ENCODE measurements at regions not wholly inside any gene's neighbourhood (a gene's known extent, or its start where the extent isn't known, plus 50 kb on each side); places are given as distances from the start of the nearest gene placed in this dataset.

DNA sequence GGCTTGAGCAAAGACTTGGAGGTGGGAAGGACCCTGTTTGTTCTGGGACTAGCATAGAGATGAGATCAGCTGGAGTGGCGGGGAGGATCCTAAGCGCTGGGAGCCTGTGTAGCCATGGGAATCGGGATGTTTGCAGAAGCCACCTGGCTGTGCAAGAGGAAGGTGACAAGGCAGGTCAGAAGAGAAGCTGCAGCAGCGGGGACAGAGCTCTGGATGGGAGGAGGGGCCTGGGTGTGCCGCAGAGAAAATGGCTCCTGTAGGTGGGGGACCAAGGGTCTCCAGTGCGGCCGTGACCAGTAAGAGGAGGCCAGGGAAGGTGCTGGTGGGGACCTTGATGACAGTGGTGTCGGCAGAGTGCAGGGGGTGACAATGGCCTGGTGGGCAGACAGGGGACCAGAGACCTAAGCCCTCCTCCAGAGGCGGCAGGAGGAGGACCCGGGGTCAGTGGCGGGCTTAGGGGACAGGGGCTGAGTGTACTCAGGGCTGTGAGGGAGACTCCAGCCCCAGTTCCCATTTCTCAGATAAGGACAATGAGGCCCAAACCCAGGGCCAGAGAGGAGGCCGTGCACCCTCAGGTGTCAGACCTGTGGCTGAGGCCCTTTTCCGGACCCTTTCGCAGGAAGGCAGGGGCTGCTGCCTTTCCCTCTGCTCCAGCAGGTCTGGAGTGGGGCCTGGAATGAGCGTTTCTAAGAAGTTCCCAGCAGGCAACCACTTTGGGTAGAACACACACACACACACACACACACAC, 206.6 kb upstream of the RTL1 start:
- ATAC-seq (no peak), DNase-seq (ENCODE audit: low spot score) (no peak)
- intact Hi-C loops (cut with DNase I) = no loop called here

DNA sequence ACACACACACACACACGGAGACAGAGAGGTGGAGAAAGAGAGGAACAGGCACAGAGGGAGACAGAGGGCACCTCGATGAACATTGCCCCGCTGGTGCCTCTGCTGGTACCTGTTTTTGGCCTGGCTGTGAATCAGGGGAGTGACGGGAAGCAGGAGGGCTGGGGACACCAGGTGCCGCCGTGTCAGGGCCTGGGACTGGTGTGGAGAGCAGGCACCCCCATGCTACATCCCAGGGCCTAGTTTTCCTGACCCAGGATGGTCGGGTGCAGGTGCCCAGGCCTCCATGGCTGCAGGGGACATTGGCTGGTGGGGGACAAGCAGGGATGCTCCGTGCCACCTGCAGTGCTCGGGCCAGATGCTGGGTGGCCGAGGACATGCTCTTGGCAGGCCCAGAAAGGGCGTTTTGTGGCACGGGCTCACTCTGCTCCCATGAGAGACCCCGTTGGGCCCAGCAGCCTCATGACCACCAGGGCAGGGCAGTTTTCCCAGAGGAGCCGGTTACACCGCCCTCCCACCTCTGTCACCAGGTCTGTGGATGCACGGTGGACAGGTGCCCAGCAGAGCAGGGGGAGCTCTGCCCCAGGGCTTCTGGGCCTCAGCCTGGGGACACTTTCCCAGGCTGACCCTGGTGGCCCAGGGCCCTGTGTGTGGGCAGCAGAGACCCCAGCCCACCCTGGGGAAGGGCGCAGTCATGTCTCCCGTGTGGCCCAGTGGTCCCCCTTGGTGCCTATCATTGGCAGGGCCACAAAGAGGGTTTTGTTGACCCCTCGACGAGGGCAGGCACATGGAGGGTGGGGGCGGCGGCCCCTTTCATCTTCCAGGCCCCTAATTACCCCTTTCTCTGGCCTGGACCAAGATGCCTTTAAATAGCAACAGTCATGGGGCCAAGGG, 207.5 kb upstream of the RTL1 start:
- intact Hi-C loops (cut with DNase I) = no loop called here
- ATAC-seq (no peak), DNase-seq (ENCODE audit: low spot score) (peak; percentile 41)

DNA sequence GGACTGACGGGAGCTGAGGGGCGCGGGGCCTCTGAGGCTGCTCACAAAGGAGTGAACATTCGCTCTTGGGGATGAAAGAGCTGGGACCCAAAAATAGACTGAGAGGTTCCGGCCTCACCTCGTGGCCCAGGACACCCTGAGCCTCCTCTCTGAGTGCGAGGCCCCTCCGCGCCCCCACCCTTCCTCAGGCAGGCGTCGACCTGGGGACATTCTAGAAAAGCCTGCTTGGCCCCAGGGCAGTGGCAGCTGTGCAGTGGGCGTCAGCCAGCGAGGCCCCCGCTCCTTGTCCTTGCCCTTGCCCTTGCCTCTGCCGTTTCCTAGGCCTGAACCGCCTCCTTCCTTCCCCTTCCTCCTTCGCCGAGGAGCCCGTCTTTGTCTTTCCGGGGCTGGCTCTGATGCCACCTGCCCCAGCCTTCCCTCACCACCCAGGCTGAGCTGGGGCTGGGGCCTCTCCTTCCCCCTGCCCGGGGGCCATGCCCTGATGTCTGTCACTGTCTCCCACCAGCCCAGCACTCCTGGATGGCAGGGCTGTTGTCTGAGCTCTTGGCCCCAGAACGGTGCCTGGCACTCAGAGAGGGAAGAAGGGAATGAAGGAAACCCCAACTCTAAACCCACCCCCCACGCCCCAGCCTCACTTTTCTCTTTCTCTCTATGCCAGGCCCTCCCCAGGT, 208.2 kb upstream of the RTL1 start:
- DNase-seq (ENCODE audit: low spot score) (peak; percentile 37), ATAC-seq (no peak)
- intact Hi-C loops (cut with DNase I) = no loop called here

DNA sequence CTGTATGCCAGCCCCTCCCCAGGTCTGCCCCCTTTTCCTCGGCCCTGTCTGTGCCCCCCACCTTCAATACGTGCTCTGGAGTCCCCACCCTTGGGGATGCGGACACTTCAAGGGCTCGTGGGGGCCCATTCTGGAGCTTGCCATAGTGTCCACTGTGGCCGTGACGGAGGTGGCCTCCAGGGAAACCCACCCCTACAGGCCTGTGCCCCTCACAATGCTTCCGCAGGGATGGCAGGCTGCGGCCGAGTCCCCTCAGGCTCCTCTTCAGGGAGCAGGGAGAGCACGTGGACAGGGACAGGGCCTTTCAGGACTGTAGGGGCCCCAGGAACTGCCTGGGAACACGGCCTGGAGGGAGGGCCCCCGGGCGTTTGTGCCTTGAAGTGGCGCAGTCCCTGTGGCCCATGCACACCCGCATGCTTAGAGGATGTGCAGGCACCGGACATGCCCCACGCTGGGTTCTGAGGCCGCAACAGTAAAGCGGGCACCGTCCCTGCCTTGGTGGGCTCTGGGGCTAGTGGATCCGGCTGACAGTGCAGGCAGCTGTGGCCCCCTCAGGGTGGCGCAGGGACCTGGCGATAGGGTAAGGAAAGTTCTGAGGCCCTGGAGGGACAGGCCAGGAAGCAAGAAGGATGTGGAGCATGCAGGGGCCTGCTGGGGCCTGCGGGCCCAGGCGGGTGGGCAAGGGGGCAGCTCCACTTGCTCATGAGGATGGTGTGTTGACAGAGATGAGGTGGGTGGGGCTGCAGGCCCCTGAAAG, 209.0 kb upstream of the RTL1 start:
- no peak for ATAC-seq
- intact Hi-C loops (cut with DNase I) = no loop called here
- peak; percentile 40 for DNase-seq (ENCODE audit: low spot score)

DNA sequence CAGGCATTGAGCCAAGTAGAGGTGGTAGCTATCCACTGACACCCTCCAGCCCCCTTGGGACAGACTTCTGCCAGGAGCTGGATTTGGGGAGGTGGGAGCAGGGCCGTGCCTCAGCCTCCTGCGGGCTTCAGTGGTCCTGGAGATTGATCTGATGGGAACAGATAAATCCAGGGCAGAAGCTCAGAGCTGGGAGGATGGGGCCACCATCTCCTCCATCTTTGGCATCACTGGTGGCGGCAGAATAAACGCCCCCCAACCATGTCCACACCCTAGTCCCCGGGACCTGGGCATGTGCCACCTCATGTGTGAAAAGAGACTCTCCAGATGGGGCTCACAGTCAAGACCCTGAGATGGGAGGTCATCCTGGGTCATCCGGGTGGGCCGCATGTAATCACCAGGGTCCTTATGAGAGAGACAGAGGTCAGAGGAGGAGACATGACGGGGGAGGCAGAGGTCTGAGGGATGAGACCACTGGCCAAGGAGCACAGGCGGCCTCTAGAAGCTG, 209.6 kb upstream of the RTL1 start:
- intact Hi-C loops (cut with DNase I) = no loop called here
- ATAC-seq (no peak), DNase-seq (ENCODE audit: low spot score) (no peak)

DNA sequence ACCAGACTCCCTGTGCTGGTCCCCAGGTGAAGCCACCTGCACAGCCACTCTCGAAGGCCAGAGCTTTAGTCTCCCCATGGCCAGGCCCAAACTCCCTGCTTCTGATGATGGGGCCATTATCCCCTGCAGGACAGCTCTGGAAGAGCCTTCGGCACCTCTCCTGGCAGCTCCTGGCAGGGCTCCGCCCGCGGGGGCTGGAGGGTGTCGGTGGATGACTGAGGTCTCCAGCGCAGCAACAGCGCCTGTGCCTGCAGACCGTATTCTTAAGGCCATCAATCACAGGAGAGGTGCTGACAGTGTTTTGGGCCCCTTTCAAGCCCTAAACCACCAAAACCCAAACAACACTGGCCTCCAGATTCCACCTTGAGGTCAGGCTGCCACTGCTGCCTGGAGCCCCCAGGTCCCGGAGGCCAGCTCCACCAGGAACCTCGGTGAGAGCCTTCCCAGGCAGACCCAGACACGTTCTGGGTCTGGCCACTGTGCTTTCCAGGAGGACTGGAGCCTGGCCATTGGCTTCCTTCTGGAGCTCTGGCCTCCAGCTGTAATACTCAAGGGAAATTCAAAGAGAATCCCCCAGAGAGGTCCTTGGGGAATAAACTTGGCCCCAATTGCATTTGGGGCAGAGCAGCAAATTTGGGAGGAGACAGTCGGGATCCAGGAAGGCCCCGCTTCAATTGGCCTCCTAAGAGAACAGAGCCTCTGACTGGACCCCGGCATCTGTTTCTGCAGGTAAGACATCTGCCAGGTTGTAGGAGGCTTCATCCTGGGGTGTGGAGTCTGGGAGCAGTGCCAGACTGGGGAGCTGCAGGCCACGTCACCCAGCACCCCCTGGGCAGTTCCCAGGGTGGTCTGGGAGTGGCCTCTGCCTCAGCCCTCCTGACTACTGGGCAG, 210.6 kb upstream of the RTL1 start:
- no peak for ATAC-seq
- peak; percentile 36 for DNase-seq (ENCODE audit: low spot score)
- intact Hi-C loops (cut with DNase I) = no loop called here

DNA sequence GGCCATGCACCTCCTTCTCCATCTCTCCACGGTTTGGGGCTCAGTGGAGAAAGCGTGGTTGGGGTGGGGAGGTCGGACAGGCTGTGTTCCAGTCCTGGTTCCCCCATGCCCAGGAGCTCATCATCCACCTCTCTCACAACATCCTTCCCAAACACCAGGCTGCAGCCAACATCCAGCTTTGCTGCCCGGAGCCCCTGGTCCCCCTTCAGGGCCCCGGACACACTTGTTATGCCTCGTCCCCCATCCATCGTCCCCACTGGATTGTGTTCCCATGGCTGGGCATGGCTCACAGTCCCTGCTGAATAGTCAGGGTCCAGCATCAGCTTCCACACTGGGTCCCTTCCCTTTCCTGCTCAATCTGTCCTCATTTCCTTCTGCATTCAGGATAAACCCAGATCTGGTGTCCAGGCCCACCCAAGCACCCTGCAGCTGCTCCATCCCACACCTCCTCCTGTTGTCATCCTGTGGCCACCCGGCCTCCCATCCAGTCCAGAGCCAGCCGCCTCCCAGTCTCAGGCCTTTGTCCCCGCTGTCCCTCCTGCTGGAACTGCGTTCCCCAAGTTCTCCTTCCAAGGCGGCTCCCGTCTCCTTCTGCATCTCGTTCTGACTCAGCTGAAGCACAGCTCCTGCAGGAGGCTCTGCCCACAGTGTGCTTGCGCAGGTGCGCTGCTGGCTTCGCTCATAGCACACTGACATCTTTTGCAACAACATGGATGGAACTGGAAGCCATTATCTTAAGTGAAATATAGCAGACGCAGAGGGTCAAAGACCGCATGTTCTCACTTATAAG, 211.4 kb upstream of the RTL1 start:
- intact Hi-C loops (cut with DNase I) = no loop called here
- ATAC-seq = no peak
- no peak for DNase-seq (ENCODE audit: low spot score)

DNA sequence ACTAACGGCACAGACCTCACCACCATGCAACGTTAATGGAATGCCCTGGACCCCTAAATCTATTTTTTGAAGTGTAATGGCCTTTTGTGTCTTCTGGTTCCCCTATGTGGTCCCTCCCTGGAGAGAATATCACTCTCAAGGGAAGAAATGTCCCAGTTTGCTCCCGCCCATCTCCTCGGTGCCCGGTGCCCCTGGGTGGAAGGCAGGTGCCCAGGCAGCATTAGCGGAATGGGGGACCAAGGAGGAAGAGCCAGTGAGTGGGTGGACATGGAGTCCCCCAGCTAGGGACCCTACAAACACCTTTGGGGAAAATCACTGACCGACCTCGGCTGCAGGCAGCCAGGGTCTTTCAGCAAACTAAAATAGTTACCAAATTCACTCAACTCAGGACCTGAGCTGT, 212.1 kb upstream of the RTL1 start:
- ATAC-seq (no peak), DNase-seq (ENCODE audit: low spot score) (no peak)
- intact Hi-C loops (cut with DNase I) = no loop called here

DNA sequence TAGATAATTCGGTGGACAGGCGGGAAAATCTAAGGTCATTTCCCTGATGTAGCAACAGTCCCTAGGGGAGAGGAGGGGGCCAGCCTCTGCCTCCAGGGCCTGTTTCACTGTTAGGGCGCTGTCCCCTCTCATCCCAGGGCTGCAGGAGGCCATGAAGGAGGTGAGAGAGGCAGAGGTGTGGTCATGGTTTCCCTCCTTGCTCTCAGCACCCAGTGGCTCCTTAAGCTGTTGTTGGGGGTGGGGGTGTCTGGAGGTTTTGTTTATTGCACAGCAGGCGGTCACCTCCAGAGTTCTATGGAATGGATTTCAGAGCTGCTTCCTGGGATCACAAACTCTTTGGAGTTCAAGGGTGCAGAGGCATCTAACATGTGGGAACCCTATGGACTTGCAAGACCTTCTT, 212.5 kb upstream of the RTL1 start:
- no peak for DNase-seq (ENCODE audit: low spot score)
- no peak for ATAC-seq
- intact Hi-C loops (cut with DNase I) = no loop called here

DNA sequence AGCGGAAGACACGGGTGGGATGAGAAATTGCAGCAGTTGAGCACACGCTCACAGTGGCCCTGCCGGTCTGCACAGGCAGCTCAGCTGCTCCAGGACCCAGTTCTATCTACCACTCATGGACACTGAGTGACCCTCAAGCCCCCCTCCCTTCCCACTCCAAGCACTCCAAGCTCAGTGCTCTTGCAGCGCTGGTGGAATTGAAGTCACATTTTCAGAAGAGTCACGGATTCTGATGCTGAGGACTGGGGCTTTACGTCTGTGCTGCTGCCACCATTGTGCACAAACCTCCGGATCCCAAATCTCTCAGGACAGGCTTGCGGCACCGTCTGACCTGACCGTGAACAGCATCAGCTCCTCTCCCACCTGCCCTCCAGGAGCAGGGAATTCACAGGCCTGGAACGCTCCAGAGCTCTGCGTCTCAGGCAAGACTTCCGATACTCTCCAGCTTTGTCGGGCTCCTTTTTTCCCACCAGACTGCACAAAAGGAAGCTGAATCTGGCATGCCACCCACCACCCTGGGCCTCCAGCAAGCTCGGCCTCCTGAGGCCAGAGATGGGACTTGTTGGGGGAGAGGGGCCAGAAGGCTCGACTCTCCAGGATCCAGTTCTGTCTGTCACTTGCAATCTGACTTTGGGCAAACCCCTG, 213.1 kb upstream of the RTL1 start:
- intact Hi-C loops (cut with DNase I) = no loop called here
- no peak for ATAC-seq
- peak; percentile 36 for DNase-seq (ENCODE audit: low spot score)

DNA sequence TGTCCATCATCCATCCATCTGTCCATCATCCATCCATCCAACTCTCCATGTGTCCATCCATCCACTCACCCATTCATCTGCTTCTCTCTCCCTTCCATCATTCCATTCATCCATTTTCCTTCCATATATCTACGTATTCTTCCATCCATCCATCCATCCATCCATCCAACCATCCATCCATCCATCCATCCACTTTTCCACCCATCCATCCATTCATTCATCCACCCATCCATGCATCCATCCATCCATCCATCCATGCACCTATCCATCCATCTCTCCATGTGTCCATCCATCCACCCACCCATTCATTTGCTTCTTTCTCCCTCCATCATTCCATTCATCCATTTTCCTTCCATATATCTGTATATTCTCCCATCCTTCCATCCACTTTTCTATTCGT, 214.0 kb upstream of the RTL1 start:
- intact Hi-C loops (cut with DNase I) = no loop called here
- DNase-seq (ENCODE audit: low spot score) = no peak
- ATAC-seq = no peak

DNA sequence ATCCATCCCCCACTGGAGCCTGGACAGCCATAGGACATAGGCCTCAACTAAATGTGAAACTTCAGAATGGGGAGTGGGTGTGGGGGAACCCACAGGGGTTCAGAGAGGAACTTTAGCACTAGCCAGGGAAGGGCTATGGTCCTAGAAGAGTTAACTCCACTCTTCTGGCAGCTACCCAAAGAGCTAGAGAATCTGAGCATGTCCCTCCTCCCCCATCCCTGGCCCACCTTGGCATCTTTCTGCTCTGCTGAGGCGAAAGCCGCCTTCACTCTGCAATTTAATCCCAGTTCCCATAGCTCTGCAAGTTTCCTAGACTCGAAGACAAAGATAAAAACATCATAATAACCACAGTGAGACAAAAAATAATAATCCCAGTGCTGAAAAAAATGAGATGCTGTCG, 214.7 kb upstream of the RTL1 start:
- no peak for DNase-seq (ENCODE audit: low spot score)
- ATAC-seq = no peak
- intact Hi-C loops (cut with DNase I) = no loop called here

DNA sequence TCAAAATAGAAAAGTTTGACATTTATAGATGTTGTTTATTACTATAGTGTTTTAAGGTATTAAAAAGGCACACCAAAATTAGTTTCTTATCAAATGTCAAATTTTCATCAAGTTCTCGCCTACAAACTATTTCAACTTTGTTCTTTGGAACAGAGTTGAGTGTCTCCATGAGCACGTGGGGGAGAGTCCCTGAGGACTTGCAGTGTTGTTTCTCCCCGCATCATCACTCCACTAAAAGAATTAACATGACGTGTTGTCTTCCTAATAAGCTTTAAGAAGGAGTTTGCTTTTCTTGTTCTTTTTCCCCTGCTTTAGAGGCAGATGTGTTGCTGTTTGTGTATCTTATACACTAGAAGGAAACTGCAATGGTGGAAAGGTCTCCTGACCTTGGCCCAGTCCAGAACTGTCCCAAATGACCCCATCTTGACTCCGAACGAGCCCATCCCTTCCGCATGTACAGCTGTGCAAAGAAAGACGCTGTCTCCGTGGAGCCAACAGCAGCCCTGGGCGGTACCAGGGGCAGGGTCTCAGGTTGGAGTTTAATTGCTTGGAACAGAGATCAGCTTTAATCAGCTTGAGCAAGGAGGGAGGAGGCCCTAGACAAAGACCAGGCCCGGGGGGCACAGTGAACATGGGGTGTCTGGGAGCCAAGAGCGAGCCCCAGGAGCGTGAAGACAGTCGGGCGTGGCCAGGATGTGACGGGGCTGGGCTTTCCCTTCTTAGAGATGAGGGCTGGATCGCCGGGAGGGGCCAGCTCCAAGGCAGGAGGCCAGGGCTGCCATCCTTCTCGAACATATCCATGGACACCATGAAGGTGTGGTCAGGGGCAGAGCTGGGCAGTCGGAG, 215.4 kb upstream of the RTL1 start:
- DNase-seq (ENCODE audit: low spot score) (peak; percentile 77), ATAC-seq (peak; percentile 84)
- intact Hi-C loops (cut with DNase I) = no loop called here

DNA sequence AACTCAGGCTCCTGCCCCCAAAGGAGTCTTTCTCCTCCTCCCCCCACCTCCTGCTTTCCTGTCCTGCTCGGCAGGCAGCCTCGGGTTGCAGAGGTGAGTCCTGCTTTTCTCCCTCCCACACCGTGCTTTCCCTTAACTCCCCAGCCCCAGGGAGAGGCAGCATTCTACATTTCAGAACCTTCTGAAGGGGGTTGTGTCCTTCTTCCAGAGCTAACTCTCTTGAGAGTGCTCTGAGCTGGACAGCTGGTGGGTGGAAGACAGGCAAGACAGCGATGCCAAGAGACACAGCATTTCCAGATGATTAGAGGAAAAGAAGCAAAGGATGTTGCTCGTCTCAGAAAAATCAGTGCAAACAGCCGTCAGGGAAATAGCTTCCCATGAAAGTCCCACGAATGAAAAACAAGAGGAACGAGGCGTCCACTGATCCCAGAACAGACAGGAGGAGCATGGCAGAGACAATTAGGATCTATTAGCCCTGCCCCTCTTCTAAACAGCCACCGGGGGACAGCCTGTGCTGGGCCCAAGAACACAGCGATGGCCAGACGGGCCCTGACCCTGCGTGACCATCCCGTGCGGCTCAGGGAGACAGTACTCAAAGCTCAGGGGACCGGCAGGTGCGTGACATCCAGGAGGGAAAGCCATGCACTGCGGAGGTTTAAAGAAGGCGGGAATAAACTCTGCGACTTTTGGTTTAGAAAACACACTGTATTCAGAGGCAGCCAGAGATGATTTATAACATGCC, 216.5 kb upstream of the RTL1 start:
- intact Hi-C loops (cut with DNase I) = no loop called here
- peak; percentile 57 for DNase-seq (ENCODE audit: low spot score)
- peak; percentile 75 for ATAC-seq
